ENCODE measurements at regions not wholly inside any gene's neighbourhood (a gene's known extent, or its start where the extent isn't known, plus 50 kb on each side); places are given as distances from the start of the nearest gene placed in this dataset.
A peak's percentile ranks its signal among the peaks of the same experiment; 100 is the strongest.

- intact Hi-C loops (cut with DNase I; ENCODE audit: low total_unique reads), result no loop called here
- H3K4me3 ChIP-seq, result no peak overlapping the region
- H3K9me3 ChIP-seq, result no peaks in the 10 kb centered on the region
- H3K4me1 ChIP-seq, result no peaks in the 10 kb centered on the region
- no peak overlapping the region for H3K27ac ChIP-seq
- H3K36me3 ChIP-seq (ENCODE audit: low read depth, missing control alignments), result no peaks in the 10 kb centered on the region
- no peaks in the 10 kb centered on the region for H3K27me3 ChIP-seq
- no peak for DNase-seq
- 76 to 78% methylated on average over 5 of the region's 5 CpGs for WGBS, 2 donors
- TF ChIP-seq CTCF (IDR thresholded peaks at IDR 0.05), result no peak
- no peak for TF ChIP-seq POLR2A (IDR thresholded peaks at IDR 0.05)
Measured at GRCh38 chr17:34167354-34167753, 87.7 kb upstream of the CCL2 start.

GRCh38 chr17:34168989-34169388, 86.1 kb upstream of the CCL2 start:
- H3K4me3 ChIP-seq, result no peak overlapping the region
- intact Hi-C loops (cut with DNase I; ENCODE audit: low total_unique reads), result no loop called here
- TF ChIP-seq CTCF (IDR thresholded peaks at IDR 0.05) (no peak), POLR2A (IDR thresholded peaks at IDR 0.05) (no peak)
- no peak overlapping the region for H3K27ac ChIP-seq
- DNase-seq, result no peak
- H3K36me3 ChIP-seq (ENCODE audit: low read depth, missing control alignments), result no peaks in the 10 kb centered on the region
- no peaks in the 10 kb centered on the region for H3K27me3 ChIP-seq
- 78 to 89% methylated on average over 4 of the region's 4 CpGs for WGBS, 2 donors
- no peaks in the 10 kb centered on the region for H3K9me3 ChIP-seq
- H3K4me1 ChIP-seq, result no peaks in the 10 kb centered on the region

- Histone ChIP-seq H3K4me1 (no peaks in the 10 kb centered on the region), H3K27ac (no peak overlapping the region), H3K4me3 (no peak overlapping the region), H3K9me3 (no peaks in the 10 kb centered on the region), H3K27me3 (no peaks in the 10 kb centered on the region), H3K36me3 (ENCODE audit: low read depth, missing control alignments) (no peaks in the 10 kb centered on the region)
- intact Hi-C loops (cut with DNase I; ENCODE audit: low total_unique reads), result no loop called here
- no peak for TF ChIP-seq POLR2A (IDR thresholded peaks at IDR 0.05)
- no peak for TF ChIP-seq CTCF (IDR thresholded peaks at IDR 0.05)
- no peak for DNase-seq
Measured at GRCh38 chr17:34169496-34169895, 85.6 kb upstream of the CCL2 start.

- Histone ChIP-seq H3K4me3 (no peak overlapping the region), H3K4me1 (no peaks in the 10 kb centered on the region), H3K9me3 (no peaks in the 10 kb centered on the region), H3K27ac (no peak overlapping the region), H3K36me3 (ENCODE audit: low read depth, missing control alignments) (no peaks in the 10 kb centered on the region), H3K27me3 (no peaks in the 10 kb centered on the region)
- 67 to 81% methylated on average over 9 of the region's 9 CpGs for WGBS, 2 donors
- DNase-seq, result peak; percentile 76
- intact Hi-C loops (cut with DNase I; ENCODE audit: low total_unique reads), result no loop called here
- TF ChIP-seq POLR2A (IDR thresholded peaks at IDR 0.05), result no peak
- peak; percentile 57 to 76 (median 65) for TF ChIP-seq CTCF (IDR thresholded peaks at IDR 0.05)
Measured at GRCh38 chr17:34171245-34171818, 83.8 kb upstream of the CCL2 start.

GRCh38 chr17:34172390-34172918, 82.6 kb upstream of the CCL2 start:
- intact Hi-C loops (cut with DNase I; ENCODE audit: low total_unique reads), result no loop called here
- Histone ChIP-seq H3K9me3 (no peaks in the 10 kb centered on the region), H3K36me3 (ENCODE audit: low read depth, missing control alignments) (no peaks in the 10 kb centered on the region), H3K4me1 (no peaks in the 10 kb centered on the region), H3K27me3 (no peaks in the 10 kb centered on the region), H3K4me3 (no peak overlapping the region), H3K27ac (no peak overlapping the region)
- no peak for TF ChIP-seq POLR2A (IDR thresholded peaks at IDR 0.05)
- no peak for TF ChIP-seq CTCF (IDR thresholded peaks at IDR 0.05)
- DNase-seq, result no peak

Data from testis (tissue), 2 donors.